ENCODE measurements at regions not wholly inside any gene's neighbourhood (a gene's known extent, or its start where the extent isn't known, plus 50 kb on each side); places are given as distances from the start of the nearest gene placed in this dataset.

DNA sequence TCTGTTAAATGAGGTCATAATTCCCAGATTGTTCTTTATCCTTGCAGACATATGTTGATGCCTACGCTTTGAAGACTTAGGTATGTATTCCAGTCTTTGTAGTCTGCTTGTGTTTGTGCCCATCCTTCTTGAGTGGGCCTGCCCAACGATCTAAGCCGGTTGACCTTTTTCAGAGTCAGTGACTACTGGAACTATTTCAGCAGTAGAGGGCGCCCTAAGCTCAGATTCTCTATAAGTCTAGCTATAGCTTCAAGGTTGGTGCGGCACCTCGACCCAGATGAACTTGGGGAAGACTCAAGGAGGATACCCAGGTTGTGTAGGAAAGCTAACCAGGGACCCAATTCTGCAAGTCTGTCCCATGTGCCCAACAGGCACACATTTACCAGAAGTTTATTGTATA lies 228.8 kb upstream of the PPP2R3A start:
- TF ChIP-seq, protein P1, sequence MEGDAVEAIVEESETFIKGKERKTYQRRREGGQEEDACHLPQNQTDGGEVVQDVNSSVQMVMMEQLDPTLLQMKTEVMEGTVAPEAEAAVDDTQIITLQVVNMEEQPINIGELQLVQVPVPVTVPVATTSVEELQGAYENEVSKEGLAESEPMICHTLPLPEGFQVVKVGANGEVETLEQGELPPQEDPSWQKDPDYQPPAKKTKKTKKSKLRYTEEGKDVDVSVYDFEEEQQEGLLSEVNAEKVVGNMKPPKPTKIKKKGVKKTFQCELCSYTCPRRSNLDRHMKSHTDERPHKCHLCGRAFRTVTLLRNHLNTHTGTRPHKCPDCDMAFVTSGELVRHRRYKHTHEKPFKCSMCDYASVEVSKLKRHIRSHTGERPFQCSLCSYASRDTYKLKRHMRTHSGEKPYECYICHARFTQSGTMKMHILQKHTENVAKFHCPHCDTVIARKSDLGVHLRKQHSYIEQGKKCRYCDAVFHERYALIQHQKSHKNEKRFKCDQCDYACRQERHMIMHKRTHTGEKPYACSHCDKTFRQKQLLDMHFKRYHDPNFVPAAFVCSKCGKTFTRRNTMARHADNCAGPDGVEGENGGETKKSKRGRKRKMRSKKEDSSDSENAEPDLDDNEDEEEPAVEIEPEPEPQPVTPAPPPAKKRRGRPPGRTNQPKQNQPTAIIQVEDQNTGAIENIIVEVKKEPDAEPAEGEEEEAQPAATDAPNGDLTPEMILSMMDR (IDR thresholded peaks at IDR 0.05; ENCODE audit: poor library complexity): no peak
- TF ChIP-seq EZH2 (IDR thresholded peaks at IDR 0.05; ENCODE audit: borderline replicate concordance) (no peak), EZH2phosphoT487 (IDR thresholded peaks at IDR 0.05; ENCODE audit: low read depth, severe bottlenecking, unreplicated experiment) (no peak)
- no peaks in the 10 kb centered on the region for H3K4me1 ChIP-seq (ENCODE audit: insufficient read depth)
- no peaks in the 10 kb centered on the region for H4K20me1 ChIP-seq (ENCODE audit: insufficient read depth, poor library complexity, severe bottlenecking)
- H3K79me2 ChIP-seq: no peaks in the 10 kb centered on the region
- H3K4me3 ChIP-seq: no peak overlapping the region
- WGBS (ENCODE audit: low lambda C conversion rate, missing lambda C conversion rate): 42% methylated on average over 6 of the region's 6 CpGs
- H3K27ac ChIP-seq: no peak overlapping the region
- DNase-seq (ENCODE audit: low spot score): no peak
- H3K27me3 ChIP-seq: no peaks in the 10 kb centered on the region
- no peaks in the 10 kb centered on the region for H3K36me3 ChIP-seq (replicated peaks; ENCODE audit: insufficient read depth, low read depth)
- no peaks in the 10 kb centered on the region for H3K9me2 ChIP-seq (replicated peaks; ENCODE audit: insufficient read depth)
- H3K9me3 ChIP-seq (ENCODE audit: low read depth): no peaks in the 10 kb centered on the region
- H2AFZ ChIP-seq: no peak overlapping the region
- H3K4me2 ChIP-seq: no peak overlapping the region

DNA sequence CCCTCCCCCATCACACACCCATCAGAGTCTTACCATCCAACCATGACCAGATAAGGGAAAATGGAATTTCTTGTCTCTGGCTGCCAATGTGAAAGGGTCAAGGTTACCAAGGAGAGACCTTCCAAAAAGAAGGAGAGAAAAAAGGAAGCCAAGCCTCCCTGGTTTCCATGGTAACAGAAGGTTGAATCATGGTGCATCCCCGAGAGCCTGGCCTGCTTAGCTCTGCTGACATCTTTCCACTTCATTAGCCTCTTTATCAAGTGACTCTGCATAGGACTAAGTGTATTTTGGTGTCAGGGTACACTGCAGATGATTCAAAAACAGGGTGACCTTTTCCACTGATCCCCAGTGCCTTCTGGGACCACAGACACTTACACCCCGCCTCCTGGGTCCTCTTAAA lies 225.7 kb upstream of the PPP2R3A start:
- 64% methylated on average over 2 of the region's 2 CpGs for WGBS (ENCODE audit: low lambda C conversion rate, missing lambda C conversion rate)
- TF ChIP-seq EZH2 (IDR thresholded peaks at IDR 0.05; ENCODE audit: borderline replicate concordance) (no peak), EZH2phosphoT487 (IDR thresholded peaks at IDR 0.05; ENCODE audit: low read depth, severe bottlenecking, unreplicated experiment) (no peak)
- TF ChIP-seq, protein P1 (IDR thresholded peaks at IDR 0.05; ENCODE audit: poor library complexity): no peak
- DNase-seq (ENCODE audit: low spot score): no peak

DNA sequence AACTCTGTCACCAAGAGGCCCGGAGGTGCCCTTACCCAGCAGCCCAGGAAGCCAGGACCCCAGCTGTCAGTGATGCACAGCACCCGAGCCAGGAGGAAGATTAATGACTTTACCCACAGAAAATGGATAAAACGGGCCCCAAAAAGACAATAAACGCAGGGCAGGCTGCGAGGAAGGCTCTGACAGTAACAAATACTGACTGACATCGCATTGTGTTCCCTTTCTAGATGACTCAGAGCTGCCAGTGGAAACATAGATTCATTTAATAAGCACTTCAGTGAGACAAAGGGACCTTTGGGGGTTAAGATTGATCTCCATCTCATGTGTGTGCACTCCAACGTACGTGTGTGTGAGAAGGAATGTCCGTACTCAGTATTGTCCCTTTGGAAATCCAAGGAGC lies 225.3 kb upstream of the PPP2R3A start:
- no peaks in the 10 kb centered on the region for H3K27me3 ChIP-seq
- WGBS (ENCODE audit: low lambda C conversion rate, missing lambda C conversion rate): 79% methylated on average over 9 of the region's 9 CpGs
- H3K36me3 ChIP-seq (replicated peaks; ENCODE audit: insufficient read depth, low read depth): no peaks in the 10 kb centered on the region
- H3K9me2 ChIP-seq (replicated peaks; ENCODE audit: insufficient read depth): no peaks in the 10 kb centered on the region
- H4K20me1 ChIP-seq (ENCODE audit: insufficient read depth, poor library complexity, severe bottlenecking): no peaks in the 10 kb centered on the region
- no peaks in the 10 kb centered on the region for H3K4me1 ChIP-seq (ENCODE audit: insufficient read depth)
- no peak overlapping the region for H3K27ac ChIP-seq
- no peaks in the 10 kb centered on the region for H3K79me2 ChIP-seq
- H3K4me2 ChIP-seq: no peak overlapping the region
- no peak overlapping the region for H3K4me3 ChIP-seq
- no peak overlapping the region for H2AFZ ChIP-seq
- TF ChIP-seq EZH2 (IDR thresholded peaks at IDR 0.05; ENCODE audit: borderline replicate concordance) (no peak), EZH2phosphoT487 (IDR thresholded peaks at IDR 0.05; ENCODE audit: low read depth, severe bottlenecking, unreplicated experiment) (no peak)
- TF ChIP-seq, protein P1 (IDR thresholded peaks at IDR 0.05; ENCODE audit: poor library complexity): no peak
- DNase-seq (ENCODE audit: low spot score): no peak
- no peaks in the 10 kb centered on the region for H3K9me3 ChIP-seq (ENCODE audit: low read depth)

More for the DNA sequence above, 225.7 kb upstream of the PPP2R3A start:
- no peaks in the 10 kb centered on the region for H3K9me2 ChIP-seq (replicated peaks; ENCODE audit: insufficient read depth)
- no peak overlapping the region for H3K27ac ChIP-seq
- no peak overlapping the region for H2AFZ ChIP-seq
- no peaks in the 10 kb centered on the region for H3K27me3 ChIP-seq
- no peaks in the 10 kb centered on the region for H3K36me3 ChIP-seq (replicated peaks; ENCODE audit: insufficient read depth, low read depth)
- H3K4me1 ChIP-seq (ENCODE audit: insufficient read depth): no peaks in the 10 kb centered on the region
- H3K4me2 ChIP-seq: no peak overlapping the region
- no peaks in the 10 kb centered on the region for H3K79me2 ChIP-seq
- H3K4me3 ChIP-seq: no peak overlapping the region
- H3K9me3 ChIP-seq (ENCODE audit: low read depth): no peaks in the 10 kb centered on the region
- H4K20me1 ChIP-seq (ENCODE audit: insufficient read depth, poor library complexity, severe bottlenecking): no peaks in the 10 kb centered on the region

DNA sequence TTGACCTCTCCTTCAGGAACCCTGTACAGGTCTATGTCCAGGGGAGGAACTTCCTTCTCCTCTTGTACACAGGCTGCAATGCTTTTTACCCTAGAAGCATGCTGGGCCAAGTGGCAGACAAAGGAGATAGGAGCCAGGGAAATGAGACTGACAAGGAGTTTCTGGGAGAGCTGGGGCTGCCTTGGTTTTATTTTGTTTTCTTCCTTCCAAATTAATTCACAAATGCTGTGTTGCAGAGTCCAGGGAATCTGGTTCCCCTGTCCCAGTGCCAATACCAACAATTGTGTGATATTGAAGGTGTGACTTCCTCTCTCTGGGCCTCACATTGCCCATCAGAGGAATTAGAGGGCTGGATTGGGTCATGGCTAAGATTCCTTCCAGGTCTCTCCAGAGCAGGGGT lies 224.8 kb upstream of the PPP2R3A start:
- Histone ChIP-seq H2AFZ (no peak overlapping the region), H3K4me2 (no peak overlapping the region), H3K27ac (no peak overlapping the region), H3K9me3 (ENCODE audit: low read depth) (no peaks in the 10 kb centered on the region), H4K20me1 (ENCODE audit: insufficient read depth, poor library complexity, severe bottlenecking) (no peaks in the 10 kb centered on the region), H3K36me3 (replicated peaks; ENCODE audit: insufficient read depth, low read depth) (no peaks in the 10 kb centered on the region), H3K79me2 (no peaks in the 10 kb centered on the region), H3K4me3 (no peak overlapping the region), H3K4me1 (ENCODE audit: insufficient read depth) (no peaks in the 10 kb centered on the region), H3K27me3 (no peaks in the 10 kb centered on the region), H3K9me2 (replicated peaks; ENCODE audit: insufficient read depth) (no peaks in the 10 kb centered on the region)
- no peak for TF ChIP-seq EZH2phosphoT487 (IDR thresholded peaks at IDR 0.05; ENCODE audit: low read depth, severe bottlenecking, unreplicated experiment)
- TF ChIP-seq, protein P1 (IDR thresholded peaks at IDR 0.05; ENCODE audit: poor library complexity): no peak
- no peak for DNase-seq (ENCODE audit: low spot score)
